ENCODE measurements at regions not wholly inside any gene's neighbourhood (a gene's known extent, or its start where the extent isn't known, plus 50 kb on each side); places are given as distances from the start of the nearest gene placed in this dataset.
A peak's percentile ranks its signal among the peaks of the same experiment; 100 is the strongest.

DNA sequence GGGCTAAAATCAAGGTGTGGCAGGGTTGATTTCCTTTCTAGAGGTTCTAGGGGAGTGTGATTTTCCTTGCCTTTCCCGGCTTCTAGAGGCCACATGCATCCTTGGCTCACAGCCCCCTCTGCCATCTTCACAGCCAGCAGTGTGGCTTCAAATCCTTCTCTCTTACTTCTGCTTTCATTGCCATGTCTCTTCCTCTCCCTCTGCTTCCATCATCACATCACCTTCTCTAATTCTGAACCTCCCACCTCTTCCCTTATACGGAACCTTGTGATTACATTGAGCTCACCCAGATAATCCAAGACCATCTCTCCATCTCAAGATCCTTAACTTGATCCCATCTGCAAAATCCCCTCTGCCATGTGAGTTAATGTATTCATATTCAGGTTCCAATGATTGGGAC lies 56.2 kb upstream of the RMDN2 start:
- no peak for DNase-seq (ENCODE audit: low spot score)
- TF ChIP-seq, protein P1, sequence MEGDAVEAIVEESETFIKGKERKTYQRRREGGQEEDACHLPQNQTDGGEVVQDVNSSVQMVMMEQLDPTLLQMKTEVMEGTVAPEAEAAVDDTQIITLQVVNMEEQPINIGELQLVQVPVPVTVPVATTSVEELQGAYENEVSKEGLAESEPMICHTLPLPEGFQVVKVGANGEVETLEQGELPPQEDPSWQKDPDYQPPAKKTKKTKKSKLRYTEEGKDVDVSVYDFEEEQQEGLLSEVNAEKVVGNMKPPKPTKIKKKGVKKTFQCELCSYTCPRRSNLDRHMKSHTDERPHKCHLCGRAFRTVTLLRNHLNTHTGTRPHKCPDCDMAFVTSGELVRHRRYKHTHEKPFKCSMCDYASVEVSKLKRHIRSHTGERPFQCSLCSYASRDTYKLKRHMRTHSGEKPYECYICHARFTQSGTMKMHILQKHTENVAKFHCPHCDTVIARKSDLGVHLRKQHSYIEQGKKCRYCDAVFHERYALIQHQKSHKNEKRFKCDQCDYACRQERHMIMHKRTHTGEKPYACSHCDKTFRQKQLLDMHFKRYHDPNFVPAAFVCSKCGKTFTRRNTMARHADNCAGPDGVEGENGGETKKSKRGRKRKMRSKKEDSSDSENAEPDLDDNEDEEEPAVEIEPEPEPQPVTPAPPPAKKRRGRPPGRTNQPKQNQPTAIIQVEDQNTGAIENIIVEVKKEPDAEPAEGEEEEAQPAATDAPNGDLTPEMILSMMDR (IDR thresholded peaks at IDR 0.05), result no peak
- ATAC-seq (ENCODE audit: low FRiP score), result no peak

DNA sequence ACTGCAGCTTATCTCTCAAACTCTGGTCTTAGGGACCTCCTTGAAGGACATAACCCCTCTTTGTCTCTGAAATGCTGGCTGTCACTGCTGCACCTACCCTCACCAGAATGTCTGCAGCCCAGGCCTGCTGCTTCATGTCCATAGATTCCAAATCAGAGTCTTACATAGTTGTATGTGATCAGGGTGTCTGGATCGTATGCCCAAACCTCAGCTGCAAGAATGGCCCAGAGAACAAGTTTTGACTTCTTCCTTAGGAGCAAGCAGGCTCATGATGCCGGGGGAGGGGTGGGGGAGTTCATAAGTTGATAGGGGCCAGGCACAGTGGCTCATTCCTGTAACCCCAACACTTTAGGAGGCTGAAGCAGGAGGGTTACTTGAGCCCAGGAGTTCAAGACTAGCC lies 55.8 kb upstream of the RMDN2 start:
- ATAC-seq (ENCODE audit: low FRiP score) (no peak), DNase-seq (ENCODE audit: low spot score) (no peak)
- TF ChIP-seq, protein P1 (IDR thresholded peaks at IDR 0.05), result no peak

DNA sequence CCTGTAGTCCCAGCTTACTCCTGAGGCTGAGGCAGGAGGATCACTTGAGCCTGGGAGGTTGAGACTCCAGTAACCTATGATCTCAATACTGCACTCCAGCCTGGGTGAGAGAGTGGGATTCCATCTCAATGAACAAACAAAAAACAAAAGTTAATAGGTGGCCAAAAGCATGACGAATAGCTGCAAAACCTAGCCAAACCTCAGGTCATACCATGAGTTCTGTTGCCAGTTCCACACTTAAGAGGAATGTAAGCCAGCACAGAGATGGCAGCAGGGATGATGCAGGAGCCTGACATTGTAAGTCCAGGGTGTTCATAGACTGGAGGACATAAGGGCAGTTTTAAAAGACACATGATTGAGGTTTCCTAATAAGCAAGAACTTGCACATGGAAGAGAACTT lies 55.3 kb upstream of the RMDN2 start:
- TF ChIP-seq, protein P1 (IDR thresholded peaks at IDR 0.05), result no peak
- ATAC-seq (ENCODE audit: low FRiP score), result no peak
- no peak for DNase-seq (ENCODE audit: low spot score)

DNA sequence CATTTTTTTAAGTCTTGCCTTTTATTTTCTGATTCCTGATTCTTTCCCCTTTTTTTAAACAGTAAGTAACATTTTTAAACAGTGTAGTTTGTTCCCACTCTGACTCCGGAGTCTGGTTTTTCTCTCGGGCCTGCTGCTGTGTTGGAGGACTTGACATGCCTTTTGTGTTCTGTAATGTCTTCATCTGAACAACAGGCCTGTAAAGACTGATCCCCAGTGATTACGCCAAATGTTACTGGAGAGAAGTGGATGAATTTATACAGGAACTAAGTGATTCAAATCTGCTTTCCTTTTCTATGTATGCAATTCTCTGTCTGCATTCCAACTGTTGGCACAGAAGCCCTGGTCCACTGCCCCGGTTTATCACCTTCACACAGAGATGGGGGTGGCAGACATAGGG lies 54.3 kb upstream of the RMDN2 start:
- TF ChIP-seq, protein P1 (IDR thresholded peaks at IDR 0.05), result no peak
- no peak for DNase-seq (ENCODE audit: low spot score)
- ATAC-seq (ENCODE audit: low FRiP score), result no peak

DNA sequence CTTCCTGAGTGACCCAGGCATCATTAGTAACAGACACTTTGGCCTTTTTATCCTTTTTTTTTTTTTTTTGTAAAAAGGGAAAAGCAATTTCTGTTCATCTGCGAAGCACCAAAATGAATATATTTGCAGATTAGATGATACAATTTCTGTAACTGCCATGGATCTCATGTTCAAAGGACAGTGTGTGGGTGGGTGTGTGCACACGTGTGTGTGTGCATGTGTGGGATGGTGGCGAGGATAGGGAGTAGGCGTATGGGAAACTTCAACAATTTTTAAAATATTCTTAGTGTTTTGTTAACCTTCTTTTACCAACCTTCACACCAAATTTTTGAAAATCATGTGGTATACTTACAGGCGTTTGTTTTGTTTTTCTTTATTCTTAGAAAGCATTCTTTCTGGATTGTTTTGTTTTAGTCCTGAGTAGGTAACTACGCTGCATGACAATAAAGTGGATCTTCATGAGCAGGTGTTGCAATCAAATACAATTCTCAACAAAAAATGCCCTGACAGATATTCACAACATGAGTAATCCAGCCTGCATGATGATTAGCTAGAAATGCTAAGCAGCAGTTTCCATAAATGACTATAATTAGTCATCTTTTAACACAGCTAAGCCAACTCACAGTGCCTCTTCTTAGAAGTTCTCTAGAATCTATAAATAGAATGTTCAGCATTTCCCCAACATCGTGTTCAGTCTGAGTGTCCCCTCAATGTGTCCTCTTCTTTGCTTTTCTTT lies 53.5 kb upstream of the RMDN2 start:
- ATAC-seq (ENCODE audit: low FRiP score) (peak; percentile 81), DNase-seq (ENCODE audit: low spot score) (no peak)
- TF ChIP-seq, protein P1 (IDR thresholded peaks at IDR 0.05), result no peak

DNA sequence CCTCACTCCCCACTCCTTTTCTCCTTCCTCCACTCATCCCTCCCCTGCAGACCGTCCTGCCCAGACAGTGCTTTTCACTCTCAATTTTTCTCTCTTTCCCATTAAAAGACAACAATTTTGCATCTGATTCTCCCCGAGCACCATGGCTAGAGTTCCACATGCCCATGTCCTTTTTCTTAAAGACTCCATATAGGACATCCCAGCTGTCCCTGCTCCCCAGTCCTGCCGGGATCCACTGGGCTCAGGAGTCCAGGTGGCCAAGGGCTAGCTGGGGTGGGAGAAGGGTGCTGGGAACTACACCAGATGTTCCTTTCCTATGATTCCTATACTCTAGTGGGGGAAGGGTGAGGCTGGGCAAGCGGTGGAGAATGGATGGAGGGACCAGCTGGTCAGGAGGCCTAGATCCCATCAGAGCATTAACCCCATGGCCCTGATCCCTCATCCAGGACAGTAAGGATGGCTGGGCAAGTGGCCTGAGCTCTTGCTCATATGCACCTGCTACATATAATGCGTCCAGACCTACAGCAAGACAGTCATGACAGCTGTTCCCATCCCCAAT lies 52.8 kb upstream of the RMDN2 start:
- TF ChIP-seq, protein P1 (IDR thresholded peaks at IDR 0.05), result no peak
- ATAC-seq (ENCODE audit: low FRiP score) (no peak), DNase-seq (ENCODE audit: low spot score) (no peak)

DNA sequence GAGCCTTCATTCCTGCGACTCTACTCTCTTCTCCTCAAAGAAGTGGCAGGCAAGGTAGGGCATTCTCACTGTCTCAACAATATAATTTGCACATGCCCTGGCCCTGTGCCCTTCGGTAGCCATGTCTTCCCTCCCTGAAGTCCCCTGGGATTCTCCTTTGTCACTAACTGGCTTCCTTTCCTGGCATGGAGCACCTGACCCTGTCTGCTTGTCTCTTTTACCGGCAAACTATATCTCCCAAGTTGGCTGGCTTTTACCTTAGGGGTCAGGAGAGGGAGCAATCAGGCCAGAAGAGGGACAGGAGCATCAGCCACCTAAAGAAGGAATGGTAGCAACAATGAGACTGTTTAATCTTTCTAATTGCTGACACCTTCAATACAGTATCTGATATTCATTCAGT lies 51.9 kb upstream of the RMDN2 start:
- no peak for DNase-seq (ENCODE audit: low spot score)
- ATAC-seq (ENCODE audit: low FRiP score), result no peak
- TF ChIP-seq, protein P1 (IDR thresholded peaks at IDR 0.05), result no peak
